NCI-H2029 treated with DMSO at 0.1 percent for 48 hours (cell line): ENCODE measurements at regions not wholly inside any gene's neighbourhood (a gene's known extent, or its start where the extent isn't known, plus 50 kb on each side); places are given as distances from the start of the nearest gene placed in this dataset.

Experiments used
- DNase-seq: peaks from one replicate; lab custom pipeline; 2025; lab: John Stamatoyannopoulos, UW

GRCh38 chr7:12127455-12127854 lies 83.6 kb upstream of the TMEM106B start:
- DNase-seq: no peak

DNA sequence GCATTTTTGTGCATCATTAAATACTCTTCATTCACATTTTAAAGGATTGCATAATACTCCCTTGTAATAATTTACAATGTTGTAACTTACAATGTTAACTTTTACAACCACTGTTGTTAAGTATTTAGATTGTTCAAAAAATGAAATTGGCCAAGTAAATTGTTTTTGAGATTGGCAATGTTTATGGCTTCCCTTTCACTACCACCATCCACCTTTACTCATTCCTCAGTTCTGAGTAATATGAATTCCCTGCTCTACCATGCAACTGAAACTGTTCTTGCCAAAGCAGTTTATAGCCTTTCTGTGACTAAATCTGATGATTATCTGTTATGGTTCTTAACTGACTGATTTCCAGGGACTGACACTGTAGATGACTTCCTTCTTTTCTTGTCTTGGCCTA lies 80.5 kb upstream of the TMEM106B start:
- no peak for DNase-seq

- DNase-seq: no peak
Observed at GRCh38 chr7:12131122-12131521, 80.0 kb upstream of the TMEM106B start.

GRCh38 chr7:12133865-12134264 lies 77.2 kb upstream of the TMEM106B start:
- DNase-seq: no peak

DNA sequence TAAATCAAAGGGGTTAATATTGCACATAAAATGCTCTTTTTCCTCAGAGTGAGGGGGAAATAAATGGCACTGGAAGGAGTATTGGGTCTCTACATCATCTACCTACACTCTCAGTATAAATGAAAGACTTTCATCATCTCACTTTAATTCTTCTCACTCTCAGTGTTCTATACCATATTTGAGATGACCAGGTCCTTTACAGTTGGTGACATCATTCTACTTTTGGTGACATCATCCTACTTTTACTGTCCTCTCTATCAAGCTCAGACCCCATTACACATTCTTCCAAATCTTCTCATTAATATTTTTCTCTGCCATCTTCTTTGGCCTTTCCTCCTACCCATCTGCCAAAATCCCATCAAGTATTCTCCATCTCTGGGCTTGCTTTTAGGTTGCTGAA lies 74.6 kb upstream of the TMEM106B start:
- DNase-seq: no peak

DNA sequence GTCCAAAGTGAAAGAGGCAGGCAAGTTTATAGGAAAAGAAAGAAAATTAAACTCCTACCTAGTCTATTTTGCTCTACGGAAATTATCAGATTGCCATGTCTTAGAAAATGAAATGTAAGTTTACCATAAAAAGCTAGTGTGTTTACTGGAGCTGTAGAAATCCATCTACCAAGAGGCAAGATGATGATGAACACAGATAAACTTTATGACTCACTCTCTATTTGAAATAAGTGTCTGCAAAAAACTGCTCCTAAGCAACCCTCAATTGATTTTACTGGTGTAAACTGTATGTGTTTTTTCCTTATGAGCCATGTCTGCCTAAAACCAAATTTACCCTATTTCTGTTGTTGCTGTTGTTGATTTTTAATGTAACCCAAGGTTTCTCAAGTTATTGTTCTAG lies 73.8 kb upstream of the TMEM106B start:
- no peak for DNase-seq

DNA sequence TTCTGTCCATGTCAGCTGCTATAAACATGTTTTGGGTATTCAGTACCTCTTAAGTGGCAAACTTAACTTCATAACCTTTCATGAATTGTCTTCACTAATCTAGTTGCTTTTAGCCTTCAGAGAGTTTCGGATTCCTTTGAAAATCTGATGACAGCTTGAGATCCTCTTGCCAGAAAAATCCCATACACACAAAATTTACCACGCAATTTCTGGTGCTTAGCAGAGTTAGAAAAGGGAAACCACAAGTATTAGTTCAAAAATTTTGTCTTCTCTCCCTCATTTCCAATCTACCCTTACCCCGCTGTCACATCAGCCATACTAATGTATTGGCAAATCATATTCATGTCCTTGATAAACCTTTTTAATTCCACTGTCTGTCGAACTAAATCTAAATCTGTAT lies 72.7 kb upstream of the TMEM106B start:
- no peak for DNase-seq

- DNase-seq: no peak
Observed at GRCh38 chr7:12139416-12139815, 71.7 kb upstream of the TMEM106B start.

DNA sequence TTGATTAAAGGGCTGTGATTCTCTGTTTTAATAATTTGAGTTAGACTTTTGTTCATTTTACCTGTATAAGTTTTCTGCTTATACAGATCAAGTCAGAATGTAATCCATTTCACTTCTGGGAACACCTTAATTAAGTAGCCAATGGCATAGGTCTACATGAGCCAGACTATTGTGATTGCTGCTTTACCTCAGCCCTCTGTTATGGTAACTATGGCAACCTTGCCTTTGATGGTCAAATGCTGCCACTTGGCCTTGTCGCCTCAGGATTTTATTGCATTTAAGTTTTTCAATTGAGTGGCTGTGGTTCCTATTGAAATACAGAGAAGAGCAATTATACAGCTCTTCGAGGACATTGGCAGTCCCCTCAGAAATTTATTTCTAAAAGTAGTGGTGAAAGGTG lies 64.3 kb upstream of the TMEM106B start:
- DNase-seq: no peak

DNA sequence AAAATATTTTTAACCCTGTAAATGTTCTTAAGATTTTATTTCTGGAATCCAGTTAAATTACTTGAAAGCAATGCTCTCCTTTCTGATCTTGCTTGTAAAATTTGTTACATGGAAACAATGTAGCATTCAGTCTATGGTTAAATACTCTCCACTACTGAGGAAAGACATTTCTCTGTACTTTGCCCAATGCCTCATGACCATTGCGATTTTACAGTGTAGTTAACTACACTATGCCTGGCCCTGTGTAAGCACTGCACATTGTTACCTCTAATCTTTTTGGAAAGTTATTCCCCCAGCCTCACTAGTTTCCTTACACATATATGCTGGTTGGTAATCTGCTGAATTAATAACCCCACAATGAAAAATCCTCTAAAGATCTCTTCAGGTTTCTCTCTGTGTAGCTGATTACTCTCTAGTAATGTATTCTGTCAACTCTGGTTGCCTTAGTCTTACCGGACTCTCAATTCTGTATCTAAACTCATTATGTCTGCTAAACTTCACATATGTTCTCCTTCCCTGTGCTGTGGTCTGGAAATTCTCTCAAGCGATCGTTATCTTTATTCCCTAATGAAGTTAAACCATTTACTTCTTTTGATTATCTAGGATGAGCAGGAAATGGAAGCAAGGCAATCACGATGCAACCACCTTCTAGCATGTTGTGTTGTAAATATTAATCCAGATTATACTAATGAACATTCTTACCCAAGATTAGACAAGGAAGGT lies 58.7 kb upstream of the TMEM106B start:
- DNase-seq: no peak

DNA sequence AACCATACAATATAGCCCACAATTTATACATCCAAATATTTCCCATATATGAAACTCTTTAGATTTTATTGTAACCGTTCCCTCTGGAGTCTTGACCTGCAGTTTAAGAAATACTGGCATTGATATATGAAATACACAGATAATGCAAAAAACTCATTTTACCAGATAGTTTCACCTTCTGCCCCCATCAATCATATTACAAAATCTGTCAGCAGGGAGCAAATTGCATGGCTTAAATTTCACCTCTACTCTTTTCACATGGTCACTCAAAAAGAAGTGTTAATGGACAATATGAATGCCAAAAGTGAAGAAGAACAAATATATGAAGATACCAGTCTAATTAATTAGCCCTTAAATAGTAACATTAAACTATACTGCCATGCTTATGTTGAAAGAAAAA lies 57.0 kb upstream of the TMEM106B start:
- no peak for DNase-seq

DNA sequence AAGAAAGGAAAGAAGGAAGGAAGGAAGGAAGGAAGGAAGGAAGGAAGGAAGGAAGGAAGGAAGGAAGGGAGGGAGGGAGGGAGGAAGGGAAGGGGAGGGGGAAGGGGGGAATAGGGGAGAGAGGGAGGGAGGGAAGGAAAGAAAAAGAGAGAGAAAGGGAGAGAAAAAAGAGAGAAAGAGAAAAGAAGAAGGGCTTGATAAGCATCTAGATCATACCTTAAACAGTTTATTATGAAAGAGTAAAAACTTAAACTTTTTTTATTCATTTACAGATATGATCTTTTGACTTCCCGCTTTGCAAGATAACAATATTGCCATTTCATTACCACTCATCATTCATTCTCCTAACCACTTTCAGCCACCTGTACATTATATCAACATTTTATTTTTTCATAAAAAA lies 53.6 kb upstream of the TMEM106B start:
- no peak for DNase-seq

DNA sequence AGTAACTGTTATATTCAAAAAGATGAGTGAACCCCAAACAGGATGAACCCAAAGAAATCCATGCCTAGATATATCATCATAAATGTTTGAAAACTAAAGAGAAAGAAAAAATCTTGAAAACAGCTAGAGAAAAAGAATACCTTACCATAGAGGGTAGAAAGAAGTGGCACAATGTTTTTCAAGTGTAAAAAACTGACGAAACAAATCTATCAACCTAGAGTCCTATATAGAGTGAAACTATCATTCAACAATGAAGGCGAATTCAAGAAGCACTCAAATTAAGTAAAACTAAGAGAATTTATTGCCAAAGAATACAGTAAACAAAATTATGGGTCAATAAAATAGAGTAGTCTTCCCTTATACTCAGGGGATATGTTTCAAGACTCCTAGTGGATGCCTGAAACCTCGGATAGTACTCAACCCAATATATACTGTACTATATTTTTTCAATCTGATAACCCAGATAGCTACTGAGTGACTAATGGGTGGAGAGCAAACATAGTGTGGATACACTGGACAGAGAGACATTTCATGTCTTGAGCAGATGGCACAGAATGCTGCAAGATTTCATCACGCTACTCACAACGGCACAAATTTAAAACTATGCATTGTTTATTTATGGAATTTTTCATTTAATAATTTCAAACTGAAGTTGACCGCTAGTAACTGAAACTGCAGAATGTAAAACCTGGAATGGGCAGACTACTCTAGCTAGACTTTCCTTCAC lies 52.6 kb upstream of the TMEM106B start:
- no peak for DNase-seq

GRCh38 chr7:12161146-12161545 lies 49.9 kb upstream of the TMEM106B start:
- no peak for DNase-seq
